ENCODE measurements at regions not wholly inside any gene's neighbourhood (a gene's known extent, or its start where the extent isn't known, plus 50 kb on each side); places are given as distances from the start of the nearest gene placed in this dataset.

DNA sequence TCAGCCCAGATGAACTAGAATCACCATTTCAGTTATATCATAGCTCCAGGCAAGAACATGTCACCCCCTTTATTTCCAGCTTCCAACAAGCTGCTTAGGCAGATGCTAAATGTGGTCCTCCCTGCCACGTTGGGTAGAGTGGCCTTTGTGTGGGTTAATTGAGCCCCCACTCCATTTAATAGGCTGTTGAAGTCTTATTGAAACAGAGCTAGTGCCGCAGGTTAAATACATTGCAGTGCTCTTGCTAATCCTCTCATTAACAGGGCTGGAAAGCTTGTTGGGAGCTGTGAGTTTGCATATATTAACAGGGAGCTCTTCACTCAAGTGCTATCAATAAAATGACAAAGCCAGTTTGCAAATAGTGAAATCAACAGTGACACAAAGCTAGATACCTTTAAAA lies 248.4 kb upstream of the CMC1 start:
- no peak for DNase-seq (ENCODE audit: extremely low read depth, low read depth)

DNA sequence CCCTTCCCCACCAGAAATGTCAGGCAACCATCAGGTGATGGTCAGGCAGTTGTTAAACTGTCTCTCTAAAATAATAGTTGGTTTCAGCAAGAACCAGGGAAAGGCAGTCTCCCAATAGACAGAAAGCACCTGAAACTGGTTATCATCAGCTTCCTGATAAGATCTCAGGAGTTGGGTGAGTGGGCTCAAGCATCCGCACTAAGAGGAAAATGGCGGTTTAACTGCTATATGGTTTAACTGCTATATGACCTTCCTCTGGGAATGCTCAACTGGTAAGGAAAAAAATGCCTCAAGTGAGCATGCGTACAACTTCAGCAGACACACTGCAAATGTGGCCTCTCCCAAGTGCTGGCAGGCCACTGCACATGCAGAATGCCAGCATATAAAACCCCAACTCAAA lies 240.8 kb upstream of the CMC1 start:
- DNase-seq (ENCODE audit: extremely low read depth, low read depth), result no peak
- TF ChIP-seq, protein P1, sequence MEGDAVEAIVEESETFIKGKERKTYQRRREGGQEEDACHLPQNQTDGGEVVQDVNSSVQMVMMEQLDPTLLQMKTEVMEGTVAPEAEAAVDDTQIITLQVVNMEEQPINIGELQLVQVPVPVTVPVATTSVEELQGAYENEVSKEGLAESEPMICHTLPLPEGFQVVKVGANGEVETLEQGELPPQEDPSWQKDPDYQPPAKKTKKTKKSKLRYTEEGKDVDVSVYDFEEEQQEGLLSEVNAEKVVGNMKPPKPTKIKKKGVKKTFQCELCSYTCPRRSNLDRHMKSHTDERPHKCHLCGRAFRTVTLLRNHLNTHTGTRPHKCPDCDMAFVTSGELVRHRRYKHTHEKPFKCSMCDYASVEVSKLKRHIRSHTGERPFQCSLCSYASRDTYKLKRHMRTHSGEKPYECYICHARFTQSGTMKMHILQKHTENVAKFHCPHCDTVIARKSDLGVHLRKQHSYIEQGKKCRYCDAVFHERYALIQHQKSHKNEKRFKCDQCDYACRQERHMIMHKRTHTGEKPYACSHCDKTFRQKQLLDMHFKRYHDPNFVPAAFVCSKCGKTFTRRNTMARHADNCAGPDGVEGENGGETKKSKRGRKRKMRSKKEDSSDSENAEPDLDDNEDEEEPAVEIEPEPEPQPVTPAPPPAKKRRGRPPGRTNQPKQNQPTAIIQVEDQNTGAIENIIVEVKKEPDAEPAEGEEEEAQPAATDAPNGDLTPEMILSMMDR (IDR thresholded peaks at IDR 0.05; ENCODE audit: low read depth, low read length), result no peak

More for the DNA sequence above, 248.4 kb upstream of the CMC1 start:
- TF ChIP-seq, protein P1 (IDR thresholded peaks at IDR 0.05; ENCODE audit: low read depth, low read length), result no peak

DNA sequence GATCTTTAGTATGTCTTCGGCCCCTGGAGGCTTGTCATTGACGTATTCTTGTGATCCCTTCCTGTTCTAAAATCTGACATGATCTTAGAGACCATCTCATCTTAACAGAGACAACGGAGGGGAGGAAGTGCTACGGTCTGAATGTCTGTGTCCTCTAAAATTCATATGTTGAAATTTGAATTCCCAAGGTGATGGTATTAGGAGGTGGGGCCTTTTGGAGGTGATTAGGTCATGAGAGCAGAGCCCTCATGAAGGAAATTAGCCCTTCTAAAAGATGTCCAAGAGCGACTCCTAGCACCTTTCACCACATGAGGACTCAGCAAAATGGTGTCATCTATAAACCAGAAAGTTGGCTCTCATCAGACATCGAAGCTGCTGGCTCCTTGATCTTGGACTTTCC lies 233.2 kb upstream of the CMC1 start:
- TF ChIP-seq, protein P1 (IDR thresholded peaks at IDR 0.05; ENCODE audit: low read depth, low read length), result no peak
- DNase-seq (ENCODE audit: extremely low read depth, low read depth), result no peak

DNA sequence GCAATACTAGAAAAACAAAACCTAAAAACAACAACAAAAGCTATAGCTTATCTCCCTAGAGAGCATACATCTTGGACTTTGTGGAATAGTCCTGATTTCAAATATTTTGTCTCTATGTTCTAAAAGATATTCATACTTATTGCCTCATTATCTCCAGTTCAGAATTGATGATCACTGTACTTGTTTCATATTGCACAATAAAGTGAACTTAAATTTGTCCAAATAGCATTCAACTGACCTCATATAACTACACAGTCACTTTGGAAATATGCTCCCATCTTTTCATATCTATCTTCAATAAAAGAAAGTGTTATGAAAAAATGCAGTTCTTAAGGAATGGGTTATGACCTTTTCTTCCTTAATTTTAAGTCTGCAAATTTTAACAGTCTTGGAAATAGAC lies 228.6 kb upstream of the CMC1 start:
- no peak for DNase-seq (ENCODE audit: extremely low read depth, low read depth)
- TF ChIP-seq, protein P1 (IDR thresholded peaks at IDR 0.05; ENCODE audit: low read depth, low read length), result no peak

DNA sequence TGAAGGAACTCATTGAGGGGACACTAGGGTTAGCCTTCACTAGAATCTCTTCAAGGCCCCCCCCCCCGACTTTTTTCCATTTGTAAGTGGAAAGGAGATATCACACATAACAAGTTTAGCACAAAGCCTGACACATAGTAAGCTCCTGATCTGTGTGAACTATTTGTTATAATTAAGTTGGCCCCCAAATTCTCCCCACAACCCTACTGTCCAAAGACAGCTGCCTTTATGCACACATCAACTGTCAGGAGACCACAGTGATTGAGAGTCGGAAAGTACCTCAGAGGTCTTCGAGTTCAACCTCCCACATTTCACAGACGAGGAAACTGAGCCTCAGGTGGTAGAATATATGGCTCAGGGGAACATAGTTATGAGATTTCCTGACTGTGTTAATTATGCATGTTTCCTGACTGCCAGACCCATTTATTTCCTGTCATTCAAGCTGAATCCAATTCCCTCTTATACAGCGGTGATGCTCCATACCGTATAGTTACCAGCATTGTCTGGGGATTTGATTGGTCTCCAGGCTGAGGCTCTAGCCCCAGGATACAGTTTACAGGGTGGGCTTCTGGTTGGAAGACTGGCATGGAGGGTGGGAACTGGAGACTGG lies 227.4 kb upstream of the CMC1 start:
- no peak for DNase-seq (ENCODE audit: extremely low read depth, low read depth)
- TF ChIP-seq, protein P1 (IDR thresholded peaks at IDR 0.05; ENCODE audit: low read depth, low read length), result no peak

DNA sequence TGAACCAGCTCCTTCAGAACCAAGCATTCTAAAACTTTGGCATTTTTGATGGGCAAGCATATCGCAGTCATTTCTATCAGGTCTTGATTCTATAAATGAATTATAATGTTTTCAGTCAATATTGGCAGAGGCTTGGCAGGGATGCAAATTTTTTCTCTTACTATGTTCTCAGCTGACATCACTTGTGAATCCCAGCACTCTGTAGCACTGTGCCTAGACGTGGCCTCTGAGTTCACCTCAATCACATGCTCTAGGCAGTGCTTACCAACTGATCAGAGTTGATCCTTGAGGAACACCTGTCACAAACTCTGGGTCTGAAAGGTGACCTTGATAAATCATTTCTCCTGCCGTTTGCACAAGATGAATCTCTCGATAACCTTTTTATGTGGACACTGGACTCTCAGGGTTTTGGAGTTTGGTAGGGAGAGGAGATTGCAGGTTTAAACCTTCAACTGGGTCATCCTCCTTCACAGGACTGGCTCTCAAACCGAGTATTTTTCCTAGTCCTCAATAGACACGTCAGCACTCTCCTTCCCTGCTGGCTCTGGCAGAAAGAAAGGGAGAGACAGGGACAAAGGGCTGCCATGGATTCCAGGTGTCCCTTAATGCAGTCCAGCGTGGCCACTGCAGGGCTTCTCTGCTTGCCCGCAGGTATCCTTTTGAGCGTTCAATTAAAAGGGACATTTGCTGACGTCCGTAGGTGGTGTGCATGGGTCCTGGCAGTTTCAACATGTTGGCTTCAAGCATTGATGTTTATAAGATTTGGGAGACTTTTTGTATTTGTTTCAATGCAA lies 222.3 kb upstream of the CMC1 start:
- no peak for DNase-seq (ENCODE audit: extremely low read depth, low read depth)
- TF ChIP-seq, protein P1 (IDR thresholded peaks at IDR 0.05; ENCODE audit: low read depth, low read length), result no peak

DNA sequence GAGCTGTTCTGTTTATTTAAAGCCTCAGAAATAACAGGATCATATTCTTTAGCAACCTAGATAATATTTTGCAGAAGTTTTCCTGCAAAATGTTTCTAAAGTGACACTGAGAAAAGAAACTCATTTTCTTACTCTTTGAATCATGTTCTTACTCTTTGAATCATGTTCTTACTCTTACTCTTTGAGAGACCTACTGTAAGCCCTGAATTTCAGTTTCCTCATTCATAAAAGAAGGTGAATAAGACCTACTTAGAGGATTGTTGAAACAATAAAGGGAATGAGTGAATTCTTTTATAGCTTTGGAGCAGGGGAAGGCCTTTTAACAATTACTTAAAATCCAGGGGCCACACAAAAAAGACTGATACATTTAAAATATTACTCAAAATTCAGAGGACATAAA lies 221.7 kb upstream of the CMC1 start:
- TF ChIP-seq, protein P1 (IDR thresholded peaks at IDR 0.05; ENCODE audit: low read depth, low read length), result no peak
- no peak for DNase-seq (ENCODE audit: extremely low read depth, low read depth)

All from AG09319 (cell line).